HL-60 (cell line): ENCODE measurements at regions not wholly inside any gene's neighbourhood (a gene's known extent, or its start where the extent isn't known, plus 50 kb on each side); places are given as distances from the start of the nearest gene placed in this dataset.
"Not testable (repeated sequence)": the region's sequence is repeated elsewhere in the genome, so short reads cannot be mapped to it uniquely, and the experiment has no call there.

ENCODE experiments used
- CTCF ChIP-seq: IDR thresholded peaks from one replicate; pipeline ENCODE4 v1.5.1; 2011; ENCODE audit warnings: low read length, control low read depth, inconsistent platforms; ENCODE audit not compliant: insufficient read depth
- GABPA ChIP-seq: IDR thresholded peaks from 2 replicates; pipeline ENCODE4 v1.6.1; 2012; ENCODE audit warnings: low read depth
- POLR2AphosphoS5 ChIP-seq: IDR thresholded peaks from 2 replicates; pipeline ENCODE4 v1.6.1; 2012; ENCODE audit warnings: low read depth
- REST ChIP-seq: IDR thresholded peaks from 2 replicates; pipeline ENCODE4 v1.6.1; 2012; ENCODE audit warnings: low read depth; ENCODE audit not compliant: insufficient replicate concordance
- SPI1 ChIP-seq: IDR thresholded peaks from 2 replicates; pipeline ENCODE4 v1.6.1; 2012; ENCODE audit warnings: low read depth, mild to moderate bottlenecking, borderline replicate concordance

GRCh38 chr3:178207161-178207560, 329.1 kb upstream of the KCNMB2 start:
- TF ChIP-seq POLR2AphosphoS5, CTCF, REST, GABPA, SPI1: not testable (repeated sequence)
